Mucosa of stomach (tissue), 1 donor: ENCODE measurements at regions not wholly inside any gene's neighbourhood (a gene's known extent, or its start where the extent isn't known, plus 50 kb on each side); places are given as distances from the start of the nearest gene placed in this dataset.

ENCODE experiments used
- H3K27me3 ChIP-seq: one replicate; pipeline ENCODE4 v1.7.0; 2013; ENCODE audit warnings: mild to moderate bottlenecking, low read length; ENCODE audit not compliant: control insufficient read depth, insufficient read depth
- H3K36me3 ChIP-seq: one replicate; pipeline ENCODE4 v1.7.0; 2013; ENCODE audit warnings: low read length; ENCODE audit not compliant: control insufficient read depth, insufficient read depth
- H3K4me1 ChIP-seq: one replicate; pipeline ENCODE4 v1.7.0; 2013; ENCODE audit warnings: mild to moderate bottlenecking, low read length; ENCODE audit not compliant: control insufficient read depth, insufficient read depth
- H3K4me3 ChIP-seq: one replicate; pipeline ENCODE4 v1.7.0; 2013; ENCODE audit warnings: low read length
- H3K9ac ChIP-seq: one replicate; pipeline ENCODE4 v1.7.0; 2013; ENCODE audit warnings: mild to moderate bottlenecking, low read length, moderate library complexity
- H3K9me3 ChIP-seq: one replicate; pipeline ENCODE4 v1.7.0; 2013; ENCODE audit warnings: mild to moderate bottlenecking, low read length, moderate library complexity; ENCODE audit not compliant: control insufficient read depth
- donor health status: Pancreatic carcinoma.

DNA sequence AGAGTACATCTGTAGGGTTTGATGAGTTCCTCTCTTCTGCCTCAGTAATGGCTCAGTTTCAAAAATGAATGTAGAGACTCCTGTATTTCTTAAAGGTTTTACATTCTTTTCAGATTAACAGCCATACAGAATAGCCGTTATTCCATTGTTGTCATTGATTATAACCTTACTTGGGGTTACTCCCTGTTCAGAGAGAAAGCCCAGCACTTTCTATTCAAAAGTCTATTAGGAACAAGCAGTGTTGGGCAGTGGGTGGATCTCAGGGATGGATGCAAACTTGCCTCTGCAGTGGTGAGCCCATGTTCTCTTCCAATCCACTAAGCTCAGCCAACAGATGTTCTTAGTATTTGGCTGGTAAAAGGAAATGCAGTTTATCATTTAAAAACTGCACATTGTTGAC, 342.6 kb upstream of the E2F7 start:
- Histone ChIP-seq H3K27me3 (no peaks in the 10 kb centered on the region), H3K9me3 (no peaks in the 10 kb centered on the region), H3K4me1 (no peaks in the 10 kb centered on the region), H3K36me3 (no peaks in the 10 kb centered on the region), H3K9ac (no peak overlapping the region), H3K4me3 (no peak overlapping the region)

DNA sequence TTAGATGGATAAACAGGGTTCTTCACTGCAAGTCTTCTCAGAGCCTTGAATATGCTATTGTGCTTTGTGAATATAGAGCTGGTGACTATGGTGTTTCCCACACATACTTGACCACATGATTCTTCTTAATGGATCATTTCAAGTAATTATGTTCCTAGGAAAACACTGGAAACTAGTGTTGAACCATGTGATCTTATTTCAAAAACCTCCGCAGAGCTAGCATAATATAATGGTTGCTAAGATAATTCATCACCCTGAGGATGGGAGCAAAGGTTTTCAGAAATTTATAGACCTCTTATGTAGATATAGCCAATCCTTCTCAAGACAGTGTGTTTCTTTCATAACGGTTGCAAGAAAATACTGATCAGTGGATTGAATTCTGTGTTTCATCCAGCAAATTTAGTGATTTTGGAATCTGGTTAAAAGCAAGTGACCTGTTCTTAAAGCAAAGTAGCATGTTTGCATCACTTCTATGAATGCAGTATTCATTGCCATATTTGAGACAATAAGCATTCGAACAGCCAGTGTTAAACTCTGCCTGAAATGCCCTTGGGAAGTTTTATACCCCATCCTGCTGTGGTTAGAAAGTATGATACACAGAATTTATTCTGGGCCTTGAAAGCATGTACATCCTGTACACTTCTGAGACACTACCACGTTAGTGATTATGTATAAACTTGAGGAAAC, 341.0 kb upstream of the E2F7 start:
- H3K27me3 ChIP-seq, result no peaks in the 10 kb centered on the region
- H3K36me3 ChIP-seq, result no peaks in the 10 kb centered on the region
- H3K4me1 ChIP-seq, result no peaks in the 10 kb centered on the region
- H3K9ac ChIP-seq, result no peak overlapping the region
- no peak overlapping the region for H3K4me3 ChIP-seq
- no peaks in the 10 kb centered on the region for H3K9me3 ChIP-seq

DNA sequence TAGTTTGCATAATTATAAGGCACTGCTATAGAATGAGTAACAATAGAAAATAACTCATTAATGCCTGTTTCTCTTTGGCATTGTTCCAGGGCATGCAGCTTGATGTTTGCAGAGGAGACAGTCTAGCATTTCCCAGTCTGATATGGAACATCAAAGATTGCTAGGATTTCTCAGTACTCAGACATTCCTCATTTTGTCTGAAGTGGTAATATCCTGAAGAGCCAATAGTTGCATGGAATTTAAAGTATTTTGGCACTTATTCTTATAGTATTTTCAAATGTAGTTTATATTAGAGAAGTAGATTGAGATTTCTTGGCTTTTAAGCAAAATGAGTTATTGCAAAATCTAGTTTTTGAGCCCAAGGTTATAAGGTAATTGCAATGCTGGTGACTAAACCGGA, 337.3 kb upstream of the E2F7 start:
- H3K36me3 ChIP-seq, result no peaks in the 10 kb centered on the region

DNA sequence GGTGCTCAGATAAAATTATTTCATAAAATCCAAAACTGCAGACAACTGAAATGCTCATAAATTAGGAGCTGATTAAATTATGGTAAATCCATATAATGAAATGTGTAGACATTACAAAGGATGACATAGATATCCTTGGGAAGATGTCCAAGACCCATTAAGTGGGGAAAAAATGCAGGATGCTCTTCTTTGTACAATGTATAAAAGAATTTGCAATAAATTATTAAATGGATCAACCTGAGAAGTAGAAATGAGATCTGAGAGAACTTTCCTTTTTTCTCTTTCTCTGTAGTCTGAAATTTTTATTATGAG, 336.4 kb upstream of the E2F7 start:
- Histone ChIP-seq H3K4me3 (no peak overlapping the region), H3K4me1 (no peaks in the 10 kb centered on the region), H3K9ac (no peak overlapping the region), H3K9me3 (no peaks in the 10 kb centered on the region), H3K36me3 (no peaks in the 10 kb centered on the region), H3K27me3 (no peaks in the 10 kb centered on the region)

More for the DNA sequence above, 337.3 kb upstream of the E2F7 start:
- no peaks in the 10 kb centered on the region for H3K4me1 ChIP-seq
- H3K27me3 ChIP-seq, result no peaks in the 10 kb centered on the region
- H3K4me3 ChIP-seq, result no peak overlapping the region
- no peaks in the 10 kb centered on the region for H3K9me3 ChIP-seq
- no peak overlapping the region for H3K9ac ChIP-seq

DNA sequence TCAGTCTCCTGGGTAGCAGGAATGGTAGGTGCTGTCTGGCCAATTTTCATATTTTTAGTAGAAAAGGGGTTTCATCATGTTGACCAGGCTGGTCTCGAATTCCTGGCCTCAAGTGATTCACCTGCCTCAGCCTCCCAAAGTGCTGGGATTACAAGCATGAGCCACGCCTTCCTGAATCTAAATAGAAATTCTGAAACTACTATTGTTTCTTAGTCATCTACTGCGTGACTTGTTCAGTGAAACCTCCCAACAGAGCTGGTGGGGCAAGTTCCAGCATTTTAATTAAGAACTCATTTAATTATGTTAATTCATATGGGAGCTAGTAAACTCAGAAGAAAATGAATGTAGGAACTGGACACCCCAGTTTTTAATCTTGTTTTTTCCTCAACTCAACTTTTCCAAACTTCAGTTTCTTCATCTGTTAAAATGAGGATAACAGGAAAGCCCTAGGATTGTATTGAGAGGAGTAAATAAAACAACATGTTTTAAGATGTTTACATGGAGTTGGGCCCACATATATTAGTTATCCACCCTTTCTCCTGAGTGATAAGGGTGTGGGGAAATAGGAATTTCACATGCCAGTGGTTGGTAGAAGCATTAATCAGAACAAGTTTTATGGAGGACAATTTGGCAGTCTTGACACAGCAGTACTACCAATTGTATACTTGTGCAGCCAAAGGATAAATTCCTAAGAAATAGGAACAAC, 335.8 kb upstream of the E2F7 start:
- Histone ChIP-seq H3K9ac (no peak overlapping the region), H3K36me3 (no peaks in the 10 kb centered on the region), H3K4me1 (no peaks in the 10 kb centered on the region), H3K4me3 (no peak overlapping the region), H3K9me3 (no peaks in the 10 kb centered on the region), H3K27me3 (no peaks in the 10 kb centered on the region)

DNA sequence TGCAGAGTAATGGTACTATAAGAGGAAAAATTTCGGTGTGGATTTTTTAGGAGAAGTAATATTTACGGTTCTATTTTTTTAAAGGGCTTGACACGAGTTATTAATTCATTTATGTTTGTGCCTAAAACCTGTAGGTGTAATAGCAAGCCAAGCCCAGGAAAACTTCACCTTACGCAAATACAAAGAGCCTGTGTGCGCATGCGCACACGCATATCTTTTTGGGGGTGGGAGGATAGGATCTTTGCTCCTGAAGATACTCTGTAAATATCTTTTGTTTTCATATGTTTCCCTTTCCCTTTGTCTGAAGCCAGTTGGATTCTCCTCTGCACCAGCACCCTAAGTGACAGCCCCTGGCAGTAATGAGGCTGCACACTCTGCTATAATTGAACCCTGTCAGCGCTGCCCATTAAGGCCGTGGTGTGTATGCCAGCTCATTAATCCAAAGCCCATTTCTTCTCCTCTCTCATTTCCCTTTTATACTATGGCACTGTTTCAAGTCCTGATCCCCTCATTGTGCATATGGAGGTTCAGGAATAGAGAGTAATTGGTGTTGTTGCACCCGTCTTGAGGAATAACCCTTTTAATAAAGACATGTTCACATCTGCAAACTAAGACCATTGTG, 327.2 kb upstream of the E2F7 start:
- H3K36me3 ChIP-seq, result no peaks in the 10 kb centered on the region
- no peak overlapping the region for H3K9ac ChIP-seq
- no peaks in the 10 kb centered on the region for H3K9me3 ChIP-seq
- no peaks in the 10 kb centered on the region for H3K27me3 ChIP-seq
- H3K4me3 ChIP-seq, result no peak overlapping the region
- H3K4me1 ChIP-seq, result no peaks in the 10 kb centered on the region

DNA sequence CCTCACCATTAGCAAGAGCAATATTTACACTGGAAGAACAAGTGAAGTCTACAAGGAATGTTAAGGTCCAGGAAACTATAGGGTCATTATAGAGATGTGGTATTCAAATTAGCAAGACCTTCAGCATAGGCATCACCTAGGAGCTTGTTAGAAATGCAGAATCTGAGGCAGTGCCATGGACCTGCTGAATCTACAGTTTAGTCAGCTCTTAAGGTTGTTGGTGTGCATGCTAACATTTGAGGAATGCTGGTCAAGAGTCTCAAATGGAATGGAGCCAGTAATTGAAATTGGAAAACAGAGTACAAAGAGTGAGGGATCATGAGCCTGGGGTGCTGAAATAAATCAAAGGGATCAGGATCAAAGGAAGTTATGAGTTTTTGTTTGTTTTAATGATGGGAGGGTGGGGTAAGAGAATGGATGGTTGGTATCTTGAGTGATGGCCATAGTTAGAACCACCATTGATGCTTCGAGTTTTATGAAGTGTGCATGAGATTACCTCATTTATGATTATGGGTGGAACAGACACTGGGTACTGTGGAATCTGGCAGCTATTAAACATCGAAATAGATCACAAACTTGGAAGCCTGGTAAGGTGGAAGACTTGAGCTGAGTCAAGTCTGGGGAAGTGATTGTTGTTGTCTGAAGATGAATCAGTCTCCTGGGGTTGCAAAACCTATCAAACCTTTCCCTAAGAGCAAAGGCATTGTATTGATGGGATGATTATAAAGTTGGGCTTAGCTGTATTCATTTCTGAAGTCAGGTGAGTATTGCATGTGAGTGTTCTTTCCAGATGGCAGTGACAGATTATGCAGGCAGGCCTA, 323.3 kb upstream of the E2F7 start:
- H3K9ac ChIP-seq, result no peak overlapping the region

DNA sequence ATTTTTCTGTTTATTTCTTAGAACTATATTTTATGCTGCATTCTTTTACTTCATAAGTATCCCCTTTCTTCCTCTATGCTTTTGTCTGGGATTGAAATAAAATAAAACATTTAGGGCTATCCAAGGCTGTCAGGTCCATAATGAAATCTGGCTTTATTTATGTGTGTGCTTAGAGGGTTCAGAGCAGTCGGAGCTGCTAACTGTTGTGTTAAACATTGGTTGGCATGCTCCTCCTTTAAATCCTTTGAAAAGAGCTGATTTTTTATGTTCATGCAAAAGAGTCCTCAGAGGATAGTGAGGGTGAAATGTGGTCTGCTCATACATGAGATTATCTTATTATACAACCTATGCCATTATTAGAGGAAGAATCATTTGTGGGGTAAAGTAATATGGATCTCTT, 322.3 kb upstream of the E2F7 start:
- no peak overlapping the region for H3K4me3 ChIP-seq
- H3K36me3 ChIP-seq, result no peaks in the 10 kb centered on the region
- H3K4me1 ChIP-seq, result no peaks in the 10 kb centered on the region
- H3K27me3 ChIP-seq, result no peaks in the 10 kb centered on the region
- no peaks in the 10 kb centered on the region for H3K9me3 ChIP-seq
- no peak overlapping the region for H3K9ac ChIP-seq

More for the DNA sequence above, 323.3 kb upstream of the E2F7 start:
- H3K4me3 ChIP-seq, result no peak overlapping the region
- H3K27me3 ChIP-seq, result no peaks in the 10 kb centered on the region
- no peaks in the 10 kb centered on the region for H3K36me3 ChIP-seq
- no peaks in the 10 kb centered on the region for H3K4me1 ChIP-seq
- no peaks in the 10 kb centered on the region for H3K9me3 ChIP-seq

DNA sequence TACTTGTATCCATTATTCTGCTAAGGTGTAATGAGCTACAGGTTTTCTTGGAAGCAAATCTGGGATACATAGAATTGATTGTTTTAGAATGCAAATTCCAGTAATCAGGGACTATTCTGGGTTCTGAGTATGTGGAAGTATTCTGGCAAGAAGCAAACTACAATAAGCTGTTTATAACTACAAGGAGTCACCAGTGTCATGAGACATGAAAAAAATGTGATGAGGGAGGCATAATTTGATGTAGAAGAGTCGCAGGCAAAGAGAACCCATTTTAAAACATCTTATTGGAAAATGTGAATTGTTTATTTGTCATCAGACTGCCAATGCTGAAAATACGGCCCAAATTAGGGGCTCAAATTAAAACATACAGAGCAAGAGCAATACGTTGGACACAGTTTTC, 321.8 kb upstream of the E2F7 start:
- Histone ChIP-seq H3K9ac (no peak overlapping the region), H3K4me3 (no peak overlapping the region), H3K36me3 (no peaks in the 10 kb centered on the region), H3K27me3 (no peaks in the 10 kb centered on the region), H3K9me3 (no peaks in the 10 kb centered on the region), H3K4me1 (no peaks in the 10 kb centered on the region)

DNA sequence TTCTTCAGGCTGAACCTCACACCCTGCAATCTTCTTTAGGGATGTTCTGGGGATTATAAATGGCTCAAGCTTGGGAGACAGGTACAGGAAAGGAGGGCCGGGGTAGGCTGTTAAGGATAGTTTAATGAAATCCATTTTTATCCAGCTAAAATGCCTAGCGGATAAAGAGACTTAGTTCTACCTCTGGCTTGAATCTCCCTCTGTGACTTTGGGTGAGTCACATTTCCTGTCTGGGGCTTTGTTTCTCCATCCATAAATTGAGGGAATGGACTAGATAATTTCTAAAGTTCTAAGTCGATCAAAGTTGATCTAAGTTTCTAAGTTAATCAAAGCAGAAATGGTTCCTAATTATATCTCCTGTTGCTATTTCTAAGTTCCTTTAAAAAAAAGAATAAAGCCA, 319.6 kb upstream of the E2F7 start:
- H3K4me1 ChIP-seq, result no peaks in the 10 kb centered on the region
- H3K9me3 ChIP-seq, result no peaks in the 10 kb centered on the region

DNA sequence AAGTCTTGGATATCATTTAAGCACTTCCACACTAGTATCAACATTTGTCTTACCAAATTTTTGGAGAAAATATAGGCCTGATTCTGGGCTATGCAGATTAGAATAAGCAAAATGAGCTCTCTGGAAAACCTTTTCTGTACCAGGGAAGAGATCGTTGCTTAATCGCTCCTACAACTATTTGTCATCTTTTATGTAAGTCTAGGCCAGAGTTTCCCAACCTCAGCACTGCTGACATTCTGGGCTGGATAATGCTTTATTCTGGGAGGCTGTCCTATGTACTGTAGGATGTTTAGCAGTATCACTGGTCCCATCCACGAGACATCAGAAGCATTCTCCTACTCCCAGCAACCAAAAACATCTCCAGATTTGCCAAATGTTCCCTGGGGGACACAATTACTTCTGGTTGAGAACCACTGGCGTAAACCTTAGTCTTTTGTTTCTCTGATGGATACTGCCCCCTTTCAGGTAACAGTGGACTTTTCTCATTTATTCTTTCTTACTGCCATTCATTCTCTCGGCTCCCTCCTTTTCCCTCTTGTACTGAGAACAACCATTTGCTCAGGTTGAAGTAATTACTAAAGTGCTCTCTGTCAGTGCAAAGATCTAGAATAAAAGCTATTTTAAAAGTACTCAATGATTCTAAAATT, 316.9 kb upstream of the E2F7 start:
- Histone ChIP-seq H3K4me1 (no peaks in the 10 kb centered on the region), H3K9me3 (no peaks in the 10 kb centered on the region), H3K9ac (no peak overlapping the region), H3K27me3 (no peaks in the 10 kb centered on the region), H3K4me3 (no peak overlapping the region), H3K36me3 (no peaks in the 10 kb centered on the region)

More for the DNA sequence above, 319.6 kb upstream of the E2F7 start:
- Histone ChIP-seq H3K9ac (no peak overlapping the region), H3K4me3 (no peak overlapping the region), H3K27me3 (no peaks in the 10 kb centered on the region), H3K36me3 (no peaks in the 10 kb centered on the region)
